GM12878 (cell line): ENCODE measurements at regions not wholly inside any gene's neighbourhood (a gene's known extent, or its start where the extent isn't known, plus 50 kb on each side); places are given as distances from the start of the nearest gene placed in this dataset.

Experiments used
- CBX3 ChIP-seq: fragments of 200-600 bp; sonication (generic); IDR thresholded peaks from 2 replicates; pipeline ENCODE4 v1.6.1; 2016; ENCODE audit warnings: low read depth, borderline replicate concordance
- CREB1 ChIP-seq: IDR thresholded peaks from 2 replicates; pipeline ENCODE4 v1.6.1; 2012; ENCODE audit warnings: low read depth, mild to moderate bottlenecking, inconsistent platforms
- DPF2 ChIP-seq: fragments of 450-650 bp; IDR thresholded peaks from 2 replicates; pipeline ENCODE4 v1.6.1; 2017; ENCODE audit warnings: mild to moderate bottlenecking
- EZH2 ChIP-seq: IDR thresholded peaks from 2 replicates; pipeline ENCODE4 v1.6.1; 2012; ENCODE audit warnings: low read depth, mild to moderate bottlenecking, control low read depth, inconsistent platforms, low read length, borderline replicate concordance; ENCODE audit not compliant: control insufficient read depth
- KLF5 ChIP-seq: fragments of 450-650 bp; IDR thresholded peaks from 2 replicates; pipeline ENCODE4 v1.6.1; 2014; ENCODE audit warnings: mild to moderate bottlenecking; ENCODE audit not compliant: partially characterized antibody
- MYC ChIP-seq: IDR thresholded peaks from 2 replicates; pipeline ENCODE4 v1.6.1; 2011; ENCODE audit warnings: mild to moderate bottlenecking, low read length, moderate library complexity, inconsistent platforms; ENCODE audit not compliant: insufficient read depth, insufficient replicate concordance, insufficient read length, severe bottlenecking
- POLR2A ChIP-seq: IDR thresholded peaks from 2 replicates; pipeline ENCODE4 v1.6.1; 2011; ENCODE audit warnings: low read depth, mild to moderate bottlenecking, low read length
- POLR2AphosphoS2 ChIP-seq: IDR thresholded peaks from 2 replicates; pipeline ENCODE4 v1.6.1; 2011; ENCODE audit warnings: low read depth, mild to moderate bottlenecking, low read length, improper control_type of control experiment, moderate library complexity
- SIX5 ChIP-seq: IDR thresholded peaks from 2 replicates; pipeline ENCODE4 v1.6.1; 2011; ENCODE audit warnings: mild to moderate bottlenecking, low read depth, low read length, moderate library complexity; ENCODE audit not compliant: severe bottlenecking
- STAT3 ChIP-seq: IDR thresholded peaks from 2 replicates; pipeline ENCODE4 v1.6.1; 2011; ENCODE audit warnings: low read depth, low read length, improper control_type of control experiment
- SUPT20H ChIP-seq: IDR thresholded peaks from 2 replicates; pipeline ENCODE4 v1.6.1; 2011; ENCODE audit warnings: low read depth, mild to moderate bottlenecking, low read length, moderate library complexity, borderline replicate concordance; ENCODE audit not compliant: control insufficient read depth
- ZNF217 ChIP-seq: fragments of 450-650 bp; IDR thresholded peaks from 2 replicates; pipeline ENCODE4 v1.6.1; 2017; ENCODE audit warnings: antibody characterized with exemption, mild to moderate bottlenecking
- ZNF24 ChIP-seq: fragments of 450-650 bp; IDR thresholded peaks from 2 replicates; pipeline ENCODE4 v1.6.1; 2017; ENCODE audit warnings: antibody characterized with exemption, mild to moderate bottlenecking
- TF ChIP-seq, protein P1 (sequence below): IDR thresholded peaks from 2 replicates; pipeline ENCODE4 v1.6.1; 2011; ENCODE audit warnings: mild to moderate bottlenecking, low read depth, low read length, moderate library complexity; ENCODE audit not compliant: insufficient replicate concordance
- TF ChIP-seq, protein P2 (sequence below): fragments of 450-650 bp; conservative IDR thresholded peaks from 2 replicates; pipeline ENCODE4 v1.6.1; 2017; ENCODE audit warnings: mild to moderate bottlenecking, moderate library complexity
- TF ChIP-seq, protein P3 (sequence below): IDR thresholded peaks from 2 replicates; pipeline ENCODE4 v1.6.1; 2012; ENCODE audit warnings: low read length, inconsistent platforms
- TF ChIP-seq, protein P4 (sequence below): fragments of 450-650 bp; IDR thresholded peaks from 2 replicates; pipeline ENCODE4 v1.6.1; 2016; ENCODE audit warnings: mild to moderate bottlenecking, moderate library complexity, borderline replicate concordance
- TF ChIP-seq, protein P5 (sequence below): fragments of 450-650 bp; IDR thresholded peaks from 2 replicates; pipeline ENCODE4 v1.6.1; 2018; ENCODE audit warnings: borderline replicate concordance, mild to moderate bottlenecking; ENCODE audit not compliant: partially characterized antibody

DNA sequence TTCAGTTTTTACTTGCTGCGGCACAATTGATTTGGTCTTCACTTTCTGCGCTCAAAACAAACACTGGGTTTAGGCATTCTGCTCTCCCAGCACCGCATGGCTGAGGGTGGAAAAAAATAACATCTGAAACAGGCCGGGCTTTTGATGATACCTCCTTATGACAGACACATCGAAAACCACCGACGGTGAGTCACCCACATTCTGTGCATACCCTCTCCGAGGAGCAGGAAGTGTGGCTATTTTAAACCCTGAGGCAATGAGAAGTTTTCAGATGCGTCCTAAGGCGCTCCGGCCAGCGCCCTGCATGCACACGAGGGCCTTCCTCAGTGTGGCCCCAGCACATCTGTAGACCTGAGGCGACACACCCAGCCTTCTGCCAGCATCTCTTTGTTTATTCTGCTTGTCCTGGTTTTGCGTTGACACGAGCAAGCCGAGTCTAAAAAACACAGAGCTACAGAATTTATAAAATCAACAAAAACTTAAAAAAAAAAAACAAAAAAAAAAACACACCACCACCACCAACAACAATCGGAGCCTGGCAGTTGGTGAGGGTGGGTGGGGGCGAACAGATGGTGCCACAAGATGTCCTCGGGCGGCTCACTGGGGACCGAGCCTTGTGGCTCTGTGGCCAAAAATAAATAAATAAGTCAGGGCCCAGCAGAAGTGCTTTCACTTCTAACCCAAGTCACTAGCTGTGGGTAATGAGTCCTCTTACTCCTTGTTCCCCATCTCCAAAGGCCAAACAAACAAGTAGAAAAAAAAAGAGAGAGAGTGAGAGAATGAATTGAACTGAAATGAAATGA, 162.6 kb upstream of the IRF2BP2 start (continued):
- TF ChIP-seq, protein P1, sequence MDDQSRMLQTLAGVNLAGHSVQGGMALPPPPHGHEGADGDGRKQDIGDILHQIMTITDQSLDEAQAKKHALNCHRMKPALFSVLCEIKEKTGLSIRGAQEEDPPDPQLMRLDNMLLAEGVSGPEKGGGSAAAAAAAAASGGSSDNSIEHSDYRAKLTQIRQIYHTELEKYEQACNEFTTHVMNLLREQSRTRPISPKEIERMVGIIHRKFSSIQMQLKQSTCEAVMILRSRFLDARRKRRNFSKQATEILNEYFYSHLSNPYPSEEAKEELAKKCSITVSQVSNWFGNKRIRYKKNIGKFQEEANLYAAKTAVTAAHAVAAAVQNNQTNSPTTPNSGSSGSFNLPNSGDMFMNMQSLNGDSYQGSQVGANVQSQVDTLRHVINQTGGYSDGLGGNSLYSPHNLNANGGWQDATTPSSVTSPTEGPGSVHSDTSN: peak; percentile 79
- TF ChIP-seq MYC: no peak
- TF ChIP-seq STAT3: no peak
- TF ChIP-seq, protein P2, sequence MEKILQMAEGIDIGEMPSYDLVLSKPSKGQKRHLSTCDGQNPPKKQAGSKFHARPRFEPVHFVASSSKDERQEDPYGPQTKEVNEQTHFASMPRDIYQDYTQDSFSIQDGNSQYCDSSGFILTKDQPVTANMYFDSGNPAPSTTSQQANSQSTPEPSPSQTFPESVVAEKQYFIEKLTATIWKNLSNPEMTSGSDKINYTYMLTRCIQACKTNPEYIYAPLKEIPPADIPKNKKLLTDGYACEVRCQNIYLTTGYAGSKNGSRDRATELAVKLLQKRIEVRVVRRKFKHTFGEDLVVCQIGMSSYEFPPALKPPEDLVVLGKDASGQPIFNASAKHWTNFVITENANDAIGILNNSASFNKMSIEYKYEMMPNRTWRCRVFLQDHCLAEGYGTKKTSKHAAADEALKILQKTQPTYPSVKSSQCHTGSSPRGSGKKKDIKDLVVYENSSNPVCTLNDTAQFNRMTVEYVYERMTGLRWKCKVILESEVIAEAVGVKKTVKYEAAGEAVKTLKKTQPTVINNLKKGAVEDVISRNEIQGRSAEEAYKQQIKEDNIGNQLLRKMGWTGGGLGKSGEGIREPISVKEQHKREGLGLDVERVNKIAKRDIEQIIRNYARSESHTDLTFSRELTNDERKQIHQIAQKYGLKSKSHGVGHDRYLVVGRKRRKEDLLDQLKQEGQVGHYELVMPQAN: no peak
- peak; percentile 83; the same call in 1 of the 2 replicates for TF ChIP-seq ZNF217
- peak; percentile 77 for TF ChIP-seq POLR2A
- TF ChIP-seq, protein P3, sequence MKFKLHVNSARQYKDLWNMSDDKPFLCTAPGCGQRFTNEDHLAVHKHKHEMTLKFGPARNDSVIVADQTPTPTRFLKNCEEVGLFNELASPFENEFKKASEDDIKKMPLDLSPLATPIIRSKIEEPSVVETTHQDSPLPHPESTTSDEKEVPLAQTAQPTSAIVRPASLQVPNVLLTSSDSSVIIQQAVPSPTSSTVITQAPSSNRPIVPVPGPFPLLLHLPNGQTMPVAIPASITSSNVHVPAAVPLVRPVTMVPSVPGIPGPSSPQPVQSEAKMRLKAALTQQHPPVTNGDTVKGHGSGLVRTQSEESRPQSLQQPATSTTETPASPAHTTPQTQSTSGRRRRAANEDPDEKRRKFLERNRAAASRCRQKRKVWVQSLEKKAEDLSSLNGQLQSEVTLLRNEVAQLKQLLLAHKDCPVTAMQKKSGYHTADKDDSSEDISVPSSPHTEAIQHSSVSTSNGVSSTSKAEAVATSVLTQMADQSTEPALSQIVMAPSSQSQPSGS: peak; percentile 92
- TF ChIP-seq SIX5: no peak
- TF ChIP-seq SUPT20H: no peak
- no peak; the same call in 1 of the 2 replicates for TF ChIP-seq POLR2AphosphoS2
- no peak for TF ChIP-seq CBX3
- peak; percentile 75 for TF ChIP-seq ZNF24
- TF ChIP-seq, protein P4, sequence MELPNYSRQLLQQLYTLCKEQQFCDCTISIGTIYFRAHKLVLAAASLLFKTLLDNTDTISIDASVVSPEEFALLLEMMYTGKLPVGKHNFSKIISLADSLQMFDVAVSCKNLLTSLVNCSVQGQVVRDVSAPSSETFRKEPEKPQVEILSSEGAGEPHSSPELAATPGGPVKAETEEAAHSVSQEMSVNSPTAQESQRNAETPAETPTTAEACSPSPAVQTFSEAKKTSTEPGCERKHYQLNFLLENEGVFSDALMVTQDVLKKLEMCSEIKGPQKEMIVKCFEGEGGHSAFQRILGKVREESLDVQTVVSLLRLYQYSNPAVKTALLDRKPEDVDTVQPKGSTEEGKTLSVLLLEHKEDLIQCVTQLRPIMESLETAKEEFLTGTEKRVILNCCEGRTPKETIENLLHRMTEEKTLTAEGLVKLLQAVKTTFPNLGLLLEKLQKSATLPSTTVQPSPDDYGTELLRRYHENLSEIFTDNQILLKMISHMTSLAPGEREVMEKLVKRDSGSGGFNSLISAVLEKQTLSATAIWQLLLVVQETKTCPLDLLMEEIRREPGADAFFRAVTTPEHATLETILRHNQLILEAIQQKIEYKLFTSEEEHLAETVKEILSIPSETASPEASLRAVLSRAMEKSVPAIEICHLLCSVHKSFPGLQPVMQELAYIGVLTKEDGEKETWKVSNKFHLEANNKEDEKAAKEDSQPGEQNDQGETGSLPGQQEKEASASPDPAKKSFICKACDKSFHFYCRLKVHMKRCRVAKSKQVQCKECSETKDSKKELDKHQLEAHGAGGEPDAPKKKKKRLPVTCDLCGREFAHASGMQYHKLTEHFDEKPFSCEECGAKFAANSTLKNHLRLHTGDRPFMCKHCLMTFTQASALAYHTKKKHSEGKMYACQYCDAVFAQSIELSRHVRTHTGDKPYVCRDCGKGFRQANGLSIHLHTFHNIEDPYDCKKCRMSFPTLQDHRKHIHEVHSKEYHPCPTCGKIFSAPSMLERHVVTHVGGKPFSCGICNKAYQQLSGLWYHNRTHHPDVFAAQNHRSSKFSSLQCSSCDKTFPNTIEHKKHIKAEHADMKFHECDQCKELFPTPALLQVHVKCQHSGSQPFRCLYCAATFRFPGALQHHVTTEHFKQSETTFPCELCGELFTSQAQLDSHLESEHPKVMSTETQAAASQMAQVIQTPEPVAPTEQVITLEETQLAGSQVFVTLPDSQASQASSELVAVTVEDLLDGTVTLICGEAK: no peak
- peak; percentile 94 for TF ChIP-seq DPF2
- TF ChIP-seq CREB1: peak; percentile 58
- TF ChIP-seq EZH2: no peak
- TF ChIP-seq, protein P5, sequence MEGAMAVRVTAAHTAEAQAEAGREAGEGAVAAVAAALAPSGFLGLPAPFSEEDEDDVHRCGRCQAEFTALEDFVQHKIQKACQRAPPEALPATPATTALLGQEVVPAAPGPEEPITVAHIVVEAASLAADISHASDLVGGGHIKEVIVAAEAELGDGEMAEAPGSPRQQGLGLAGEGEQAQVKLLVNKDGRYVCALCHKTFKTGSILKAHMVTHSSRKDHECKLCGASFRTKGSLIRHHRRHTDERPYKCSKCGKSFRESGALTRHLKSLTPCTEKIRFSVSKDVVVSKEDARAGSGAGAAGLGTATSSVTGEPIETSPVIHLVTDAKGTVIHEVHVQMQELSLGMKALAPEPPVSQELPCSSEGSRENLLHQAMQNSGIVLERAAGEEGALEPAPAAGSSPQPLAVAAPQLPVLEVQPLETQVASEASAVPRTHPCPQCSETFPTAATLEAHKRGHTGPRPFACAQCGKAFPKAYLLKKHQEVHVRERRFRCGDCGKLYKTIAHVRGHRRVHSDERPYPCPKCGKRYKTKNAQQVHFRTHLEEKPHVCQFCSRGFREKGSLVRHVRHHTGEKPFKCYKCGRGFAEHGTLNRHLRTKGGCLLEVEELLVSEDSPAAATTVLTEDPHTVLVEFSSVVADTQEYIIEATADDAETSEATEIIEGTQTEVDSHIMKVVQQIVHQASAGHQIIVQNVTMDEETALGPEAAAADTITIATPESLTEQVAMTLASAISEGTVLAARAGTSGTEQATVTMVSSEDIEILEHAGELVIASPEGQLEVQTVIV: no peak
- TF ChIP-seq KLF5: peak; percentile 40
